ENCODE measurements at regions not wholly inside any gene's neighbourhood (a gene's known extent, or its start where the extent isn't known, plus 50 kb on each side); places are given as distances from the start of the nearest gene placed in this dataset.
"Not testable (repeated sequence)": the region's sequence is repeated elsewhere in the genome, so short reads cannot be mapped to it uniquely, and the experiment has no call there.

GRCh38 chr7:138208864-138209263, 132.6 kb downstream of the AKR1D1 start:
- H3K36me3 ChIP-seq = no peaks in the 10 kb centered on the region
- WGBS, 3 donors = 96 to 98% (median 97%) methylated on average over 2 of the region's 2 CpGs
- TF ChIP-seq CTCF (IDR thresholded peaks at IDR 0.05) (no peak), POLR2A (IDR thresholded peaks at IDR 0.05) (no peak), EP300 (IDR thresholded peaks at IDR 0.05) (no peak)
- intact Hi-C loops (cut with DNase I) = no loop called here
- no peak overlapping the region for H3K4me3 ChIP-seq
- no peaks in the 10 kb centered on the region for H3K27me3 ChIP-seq
- H3K4me1 ChIP-seq (ENCODE audit: insufficient read depth) = no peaks in the 10 kb centered on the region
- no peaks in the 10 kb centered on the region for H3K9me3 ChIP-seq
- H3K27ac ChIP-seq = no peak overlapping the region
- no peak for DNase-seq

DNA sequence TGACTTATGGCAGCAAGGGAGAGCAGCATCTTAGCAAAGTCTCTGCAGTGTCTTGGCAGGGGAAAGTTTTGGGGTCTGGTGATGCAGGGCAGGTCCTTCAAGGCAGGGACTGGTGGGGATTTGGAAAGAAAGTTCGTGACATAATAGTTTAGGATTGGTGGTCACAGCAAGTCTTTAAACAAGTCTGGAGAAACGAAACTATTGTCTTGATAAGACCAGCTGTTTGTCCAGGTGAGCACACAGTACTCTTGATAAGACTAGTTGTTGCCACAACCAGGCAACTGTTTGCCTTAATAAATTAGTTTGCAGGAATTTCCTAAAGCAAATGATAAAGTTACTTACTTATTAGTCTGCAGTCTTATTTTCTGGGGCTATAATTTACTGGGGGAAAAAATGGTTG, 136.1 kb downstream of the AKR1D1 start:
- TF ChIP-seq POLR2A (IDR thresholded peaks at IDR 0.05) = no peak
- TF ChIP-seq EP300 (IDR thresholded peaks at IDR 0.05) = no peak
- DNase-seq = no peak
- H3K27me3 ChIP-seq = no peaks in the 10 kb centered on the region
- no peaks in the 10 kb centered on the region for H3K9me3 ChIP-seq
- no peaks in the 10 kb centered on the region for H3K36me3 ChIP-seq
- H3K4me3 ChIP-seq = no peak overlapping the region
- no peak overlapping the region for H3K27ac ChIP-seq
- intact Hi-C loops (cut with DNase I) = no loop called here
- 32 to 46% (median 35%) methylated on average over 2 of the region's 2 CpGs for WGBS, 3 donors
- H3K4me1 ChIP-seq (ENCODE audit: insufficient read depth) = no peaks in the 10 kb centered on the region

DNA sequence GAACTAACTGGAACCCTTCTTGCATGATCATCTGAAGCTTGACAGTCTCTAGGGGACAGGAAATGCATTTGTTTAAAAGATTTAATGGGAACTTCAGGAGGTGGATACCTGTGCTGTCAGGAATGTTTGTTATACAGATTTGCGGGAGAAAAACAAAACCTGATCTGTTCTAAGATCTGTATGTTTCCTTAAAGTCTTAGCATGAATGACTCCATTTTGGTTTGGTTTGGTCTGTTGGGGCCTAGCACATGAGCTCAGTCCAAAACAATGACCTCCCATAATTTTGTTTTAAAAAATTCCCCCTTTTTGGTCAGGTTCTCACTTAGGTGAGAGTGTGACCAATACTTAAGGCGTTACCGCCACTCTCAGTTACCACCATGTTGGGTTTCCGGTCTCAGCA, 138.7 kb downstream of the AKR1D1 start:
- H3K4me3 ChIP-seq = no peak overlapping the region
- no peak overlapping the region for H3K27ac ChIP-seq
- H3K27me3 ChIP-seq = no peaks in the 10 kb centered on the region
- no peak for TF ChIP-seq CTCF (IDR thresholded peaks at IDR 0.05)
- TF ChIP-seq EP300 (IDR thresholded peaks at IDR 0.05) = no peak
- TF ChIP-seq POLR2A (IDR thresholded peaks at IDR 0.05) = no peak
- H3K9me3 ChIP-seq = no peaks in the 10 kb centered on the region
- no peak for DNase-seq
- no peaks in the 10 kb centered on the region for H3K36me3 ChIP-seq
- no peaks in the 10 kb centered on the region for H3K4me1 ChIP-seq (ENCODE audit: insufficient read depth)
- intact Hi-C loops (cut with DNase I) = no loop called here
- 96 to 99% (median 96%) methylated on average over 4 of the region's 4 CpGs for WGBS, 3 donors

DNA sequence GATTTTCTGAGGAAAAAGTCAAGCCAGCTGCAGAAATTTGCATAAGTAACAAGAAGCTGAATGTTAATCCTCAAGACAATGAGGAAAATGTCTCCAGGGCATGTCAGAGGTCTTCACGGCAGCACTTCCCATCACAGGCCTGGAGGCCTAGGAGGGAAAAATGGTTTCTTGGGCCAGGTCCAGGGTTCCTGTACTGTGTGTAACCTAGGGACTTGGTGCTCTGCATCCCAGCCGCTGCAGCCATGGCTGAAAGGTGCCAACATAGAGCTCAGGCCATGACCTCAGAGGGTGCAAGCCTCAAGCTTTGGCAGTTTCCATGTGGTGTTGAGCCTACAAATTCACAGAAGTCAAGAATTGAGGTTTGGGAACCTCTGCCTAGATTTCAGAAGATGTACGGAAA, 144.1 kb downstream of the AKR1D1 start:
- H3K27ac ChIP-seq; H3K27me3 ChIP-seq; DNase-seq; H3K36me3 ChIP-seq; H3K4me1 ChIP-seq (ENCODE audit: insufficient read depth); H3K9me3 ChIP-seq; intact Hi-C loops (cut with DNase I); H3K4me3 ChIP-seq: not testable (repeated sequence)
- 95 to 97% (median 95%) methylated on average over 3 of the region's 3 CpGs for WGBS, 3 donors

- H3K4me3 ChIP-seq; H3K4me1 ChIP-seq (ENCODE audit: insufficient read depth); H3K27me3 ChIP-seq; H3K9me3 ChIP-seq; H3K27ac ChIP-seq; H3K36me3 ChIP-seq; DNase-seq; intact Hi-C loops (cut with DNase I): not testable (repeated sequence)
- WGBS, 3 donors = 80 to 90% (median 88%) methylated on average over 4 of the region's 4 CpGs
These were observed 145.1 kb downstream of the AKR1D1 start for GRCh38 chr7:138221388-138221787.

- Histone ChIP-seq H3K9me3 (no peaks in the 10 kb centered on the region), H3K4me1 (ENCODE audit: insufficient read depth) (no peaks in the 10 kb centered on the region), H3K36me3 (no peaks in the 10 kb centered on the region), H3K4me3 (no peak overlapping the region), H3K27me3 (no peaks in the 10 kb centered on the region), H3K27ac (no peak overlapping the region)
- WGBS, 3 donors = 77 to 93% (median 87%) methylated on average over 2 of the region's 2 CpGs
- no peak for DNase-seq
- intact Hi-C loops (cut with DNase I) = no loop called here
- TF ChIP-seq CTCF (IDR thresholded peaks at IDR 0.05) (no peak), POLR2A (IDR thresholded peaks at IDR 0.05) (no peak), EP300 (IDR thresholded peaks at IDR 0.05) (no peak)
These were observed 147.2 kb downstream of the AKR1D1 start for GRCh38 chr7:138223402-138223879.
